Stimulated activated CD4-positive, alpha-beta T cell treated with anti-CD3 and anti-CD28 coated beads, Interleukin-1b, Interleukin-23, amount 100 ng/mL, for 48 hours (primary cell): ENCODE measurements at regions not wholly inside any gene's neighbourhood (a gene's known extent, or its start where the extent isn't known, plus 50 kb on each side); places are given as distances from the start of the nearest gene placed in this dataset.
A peak's percentile ranks its signal among the peaks of the same experiment; 100 is the strongest.

Experiments
- DNase-seq: peaks from one replicate; pipeline ENCODE4 v3.0.0-alpha.2; 2020

DNA sequence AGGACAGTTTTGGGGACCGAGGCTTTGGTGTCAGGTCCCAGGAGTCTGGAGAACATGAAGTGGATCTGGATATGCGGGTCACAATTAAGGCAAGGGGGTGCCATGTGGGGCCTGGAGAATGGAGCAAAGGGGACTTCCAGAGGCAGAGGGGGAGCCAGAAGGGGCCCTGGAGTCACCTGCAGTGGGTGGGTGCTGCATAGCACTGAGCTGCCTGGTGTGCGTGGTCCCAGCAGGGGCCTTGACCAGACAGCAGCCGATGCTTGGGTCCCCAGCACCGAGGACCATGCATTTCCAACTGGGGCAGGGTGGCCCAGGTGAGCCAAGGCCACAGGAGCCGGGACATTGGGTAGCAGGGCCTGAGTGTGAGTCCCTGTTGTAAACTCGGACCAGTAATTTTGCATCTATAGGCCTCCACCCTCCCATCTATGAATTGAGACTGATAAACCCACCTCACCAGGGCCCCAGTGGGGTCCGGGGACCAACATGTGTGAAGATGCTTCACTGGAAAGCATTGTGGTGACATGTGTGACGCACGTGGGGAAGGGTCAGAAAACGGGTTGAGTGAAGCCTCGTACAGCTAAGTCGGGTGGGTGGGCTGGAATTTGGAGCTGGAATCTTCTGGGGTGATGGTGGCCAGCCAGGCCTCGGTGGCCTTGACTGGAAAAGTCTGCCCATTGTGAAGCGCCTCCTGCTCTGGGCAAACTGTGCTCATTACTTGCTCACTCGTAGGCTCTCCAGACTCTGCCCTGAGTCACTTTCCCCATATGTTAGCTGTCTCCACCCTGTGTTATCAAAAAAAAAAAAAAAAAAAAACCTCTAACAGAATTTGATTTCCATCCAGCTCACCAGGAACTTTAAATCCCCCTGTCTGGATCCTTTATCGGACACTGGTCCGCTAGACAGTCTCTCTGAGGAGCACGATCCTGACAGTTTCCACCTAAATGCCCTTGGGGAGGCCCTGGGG, 90.5 kb upstream of the ZNF469 start:
- DNase-seq: no peak

DNA sequence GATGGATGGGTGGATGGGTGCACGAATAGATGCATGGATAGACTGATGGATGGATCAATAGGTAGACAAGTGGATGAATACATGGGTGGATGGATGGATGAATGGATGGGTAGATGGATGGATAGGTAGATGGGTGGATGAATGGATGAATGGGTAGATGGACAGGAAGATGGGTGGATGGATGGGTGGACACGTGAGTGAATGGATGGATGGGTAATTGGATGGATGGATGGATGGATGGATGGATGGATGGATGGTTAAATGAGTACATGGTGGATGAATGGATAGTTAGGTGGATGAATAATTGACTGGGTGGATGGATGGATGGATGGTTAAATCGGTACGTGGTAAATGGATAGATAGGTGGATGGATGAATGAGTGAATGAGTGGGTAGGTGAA, 89.7 kb upstream of the ZNF469 start:
- DNase-seq: no peak

DNA sequence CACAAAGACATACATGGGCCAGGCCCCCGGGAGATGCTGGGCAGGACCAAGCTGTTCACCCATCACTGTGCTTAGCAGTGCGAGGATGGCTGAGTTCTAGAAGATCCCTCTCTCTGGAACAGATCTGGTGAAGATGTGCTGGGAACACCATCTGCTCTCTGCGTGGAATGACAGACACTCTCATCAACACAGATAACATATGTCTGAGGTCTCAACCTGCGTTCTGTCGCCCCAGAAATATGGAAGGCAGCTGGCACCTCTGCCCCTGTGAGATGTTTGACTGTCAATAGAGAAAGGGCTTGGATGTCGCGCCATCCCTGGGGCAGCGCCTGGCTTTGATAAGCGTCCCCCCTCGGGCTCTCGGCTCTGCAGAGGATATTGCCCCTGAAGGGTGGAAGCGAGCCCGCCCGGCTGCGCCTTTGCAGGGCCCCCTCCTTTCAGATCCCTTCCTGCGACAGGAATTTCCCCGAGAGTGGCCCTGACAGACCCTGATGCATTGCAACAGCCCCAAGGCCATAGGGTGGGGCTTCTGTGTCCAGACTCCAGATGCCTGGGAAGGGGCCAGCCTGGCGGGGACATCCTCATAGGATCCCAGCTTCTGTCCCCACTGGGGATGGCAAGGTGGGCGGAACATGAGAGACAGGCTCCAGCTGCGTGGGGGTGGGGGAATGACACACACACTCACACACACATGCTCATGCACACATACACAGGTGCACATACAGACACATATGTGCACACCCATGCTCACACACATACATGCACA, 86.9 kb upstream of the ZNF469 start:
- DNase-seq: no peak

DNA sequence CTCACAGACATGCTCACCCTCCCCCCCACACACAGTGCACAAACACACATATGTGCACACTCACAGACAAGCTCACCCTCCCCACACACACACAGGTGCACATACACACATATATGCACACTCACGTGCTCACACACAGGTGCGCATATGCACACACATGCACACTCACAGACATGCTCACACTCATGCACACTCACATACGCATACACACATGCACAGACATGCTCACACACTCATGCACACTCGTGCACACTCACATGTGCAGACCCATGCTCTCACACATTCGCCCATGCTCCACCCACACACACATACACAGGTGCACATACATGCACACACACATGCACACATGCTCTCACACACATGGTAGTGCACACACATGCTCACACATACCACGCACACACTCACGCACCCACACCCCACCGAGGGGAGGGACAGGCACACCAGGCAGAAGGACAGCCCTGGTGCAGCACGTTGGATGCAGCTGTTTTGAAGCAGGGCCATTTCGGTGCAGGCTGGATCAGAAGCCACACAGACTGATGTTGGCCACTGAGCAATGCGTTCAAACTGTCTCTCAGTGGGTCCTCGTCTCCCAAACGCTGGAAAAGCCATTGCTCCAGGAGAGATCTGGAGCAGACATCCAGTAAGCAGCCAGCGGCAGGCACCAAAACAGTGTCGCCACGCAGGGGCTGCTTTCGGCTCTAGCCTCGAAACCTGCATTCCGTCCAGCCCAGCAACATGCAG, 86.2 kb upstream of the ZNF469 start:
- no peak for DNase-seq

DNA sequence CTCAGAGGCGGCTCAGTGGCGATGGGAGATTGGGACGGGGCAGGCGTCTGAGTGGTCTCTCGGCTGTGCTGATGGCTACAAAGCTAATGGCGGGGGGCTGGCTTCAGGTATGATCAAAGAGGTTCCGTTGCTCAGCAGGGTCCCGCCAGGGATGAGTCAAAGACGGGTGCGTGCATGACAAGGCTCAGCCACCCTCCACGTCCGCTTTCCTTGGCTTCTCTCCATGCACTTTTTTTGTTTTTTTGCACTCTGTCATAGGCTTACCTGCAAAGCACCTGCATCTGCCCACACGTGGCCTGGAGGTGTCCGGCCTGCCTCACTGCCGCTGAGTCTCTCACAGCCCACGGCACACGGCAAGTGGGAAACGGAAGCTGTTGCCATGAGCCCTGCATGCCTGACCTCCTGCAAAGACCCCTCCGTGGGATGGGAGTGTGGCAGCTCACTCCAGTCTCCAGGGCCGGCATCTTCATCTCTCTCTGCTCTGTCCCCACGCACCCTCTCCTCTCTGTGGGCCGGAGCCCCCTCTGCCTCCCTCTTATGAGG, 85.5 kb upstream of the ZNF469 start:
- DNase-seq: no peak

DNA sequence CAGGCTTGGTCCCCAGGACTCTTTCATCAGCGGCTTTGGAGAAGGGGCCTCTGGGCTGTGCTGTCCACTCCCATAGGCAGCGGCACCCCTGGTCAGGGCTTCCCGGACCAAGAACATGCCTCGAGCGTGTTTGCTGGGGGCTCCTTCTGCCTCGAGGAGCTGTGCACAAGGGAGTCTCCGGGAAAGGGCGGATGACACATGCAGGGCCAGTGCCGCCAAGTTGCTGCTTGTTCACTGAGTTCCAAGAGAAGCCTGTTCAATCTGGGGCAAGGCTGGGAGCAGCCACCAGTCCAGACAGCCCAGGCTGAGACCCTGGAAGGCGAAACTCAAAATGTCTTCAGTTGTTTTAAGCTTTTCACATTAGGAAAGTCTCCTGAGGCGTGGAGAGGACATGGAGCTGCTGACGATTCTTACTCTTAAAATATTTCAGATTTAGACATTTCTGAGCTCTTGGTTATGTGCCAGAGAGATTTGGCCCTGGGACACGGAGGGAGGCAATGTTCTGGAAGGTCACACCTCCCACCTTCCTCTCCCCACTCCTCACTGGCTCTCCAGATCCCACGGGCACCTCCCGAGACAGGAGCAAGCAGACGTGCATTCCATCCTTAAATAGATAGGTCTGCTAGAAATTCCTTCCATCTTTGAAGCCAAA, 84.5 kb upstream of the ZNF469 start:
- DNase-seq: no peak

DNA sequence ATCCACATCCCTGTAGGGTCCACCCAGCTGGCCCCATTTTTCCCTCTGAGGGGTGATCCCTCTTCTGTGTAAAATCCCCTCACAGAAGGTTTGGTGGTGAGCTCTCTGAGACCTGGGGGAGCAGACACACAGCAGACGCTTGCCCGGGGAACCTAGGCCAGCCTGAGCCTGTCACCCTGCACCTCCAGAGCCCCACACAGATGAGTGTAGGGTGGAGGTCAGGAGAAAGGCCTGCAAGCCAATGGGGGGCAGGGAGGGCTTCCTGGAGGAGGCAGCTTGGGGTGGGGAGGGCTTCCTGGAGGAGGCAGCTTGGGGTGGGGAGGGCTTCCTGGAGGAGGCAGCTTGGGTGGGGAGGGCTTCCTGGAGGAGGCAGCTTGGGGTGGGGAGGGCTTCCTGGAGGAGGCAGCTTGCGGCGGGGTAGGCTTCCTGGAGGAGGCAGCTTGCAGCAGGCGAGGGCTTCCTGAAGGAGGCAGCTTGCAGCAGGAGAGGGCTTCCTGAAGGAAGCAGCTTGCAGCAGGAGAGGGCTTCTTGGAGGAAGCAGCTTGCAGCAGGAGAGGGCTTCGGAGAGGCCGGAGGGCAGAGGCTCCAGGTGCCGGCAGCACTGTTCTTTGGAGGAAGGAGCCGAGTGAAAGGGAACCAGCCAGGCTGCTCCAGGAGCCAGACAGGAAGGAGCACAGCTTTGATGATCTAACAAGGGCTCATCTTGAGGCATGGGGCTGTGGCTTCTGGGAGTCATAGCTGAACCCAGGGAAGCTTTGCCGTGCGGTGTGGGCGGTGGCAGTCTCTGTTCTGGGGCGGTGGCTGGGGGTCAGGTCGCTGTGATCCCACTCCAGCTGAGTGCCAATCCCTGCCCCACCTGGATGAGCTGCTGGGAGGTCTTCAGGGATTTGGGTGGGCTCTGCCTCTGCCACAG, 83.7 kb upstream of the ZNF469 start:
- DNase-seq: peak; percentile 13

DNA sequence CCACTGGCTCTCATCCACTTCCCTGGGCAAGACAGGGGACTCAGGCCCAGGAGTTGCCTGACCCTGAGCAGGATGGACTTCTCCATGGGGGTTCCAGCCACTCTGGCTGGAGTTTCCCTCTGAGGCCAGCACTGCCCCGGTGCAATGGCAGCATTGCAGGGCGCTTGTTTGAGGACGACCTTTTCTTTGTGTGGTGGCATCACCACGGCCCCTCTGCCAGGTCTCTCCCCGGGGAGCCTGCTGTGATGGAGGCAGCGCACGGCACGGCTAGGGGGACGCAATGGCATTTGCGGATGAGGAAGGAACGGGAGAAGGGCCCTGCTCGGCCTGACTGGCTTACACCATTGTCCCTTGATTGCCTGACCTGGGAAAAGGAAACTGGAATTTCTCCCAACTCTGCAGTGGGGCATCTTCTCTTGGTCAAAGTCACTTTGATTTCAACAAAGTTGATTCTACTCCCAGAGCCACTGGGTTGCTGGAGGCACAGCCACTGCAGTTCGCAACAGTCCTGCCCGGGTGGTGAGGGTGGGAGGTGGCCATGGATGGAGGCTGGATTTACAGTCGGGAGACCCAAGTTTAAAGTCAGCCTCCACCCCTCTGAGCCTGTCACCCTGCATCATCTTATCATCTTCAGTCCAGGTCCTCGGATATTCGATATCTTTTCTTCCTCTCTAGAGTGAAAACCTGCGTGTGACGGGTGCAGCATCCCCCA, 82.9 kb upstream of the ZNF469 start:
- no peak for DNase-seq

DNA sequence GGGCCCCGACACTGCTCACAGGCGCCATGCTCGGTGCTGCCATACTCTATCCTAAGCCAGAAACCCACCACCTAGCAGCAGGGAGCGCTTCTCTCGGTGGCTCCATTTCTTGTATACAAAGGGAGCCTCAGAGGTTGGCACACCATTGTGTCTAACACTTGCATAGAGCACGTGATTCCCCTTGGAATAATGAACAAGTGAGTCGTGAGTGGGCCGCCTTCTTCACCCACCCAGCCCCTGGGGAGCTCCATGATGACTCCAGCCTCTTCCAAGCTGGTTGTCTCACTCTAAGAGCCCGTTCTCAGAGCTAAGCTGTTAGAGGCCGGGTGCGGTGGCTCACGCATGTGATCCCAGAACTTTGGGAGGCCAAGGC, 82.3 kb upstream of the ZNF469 start:
- DNase-seq: no peak

DNA sequence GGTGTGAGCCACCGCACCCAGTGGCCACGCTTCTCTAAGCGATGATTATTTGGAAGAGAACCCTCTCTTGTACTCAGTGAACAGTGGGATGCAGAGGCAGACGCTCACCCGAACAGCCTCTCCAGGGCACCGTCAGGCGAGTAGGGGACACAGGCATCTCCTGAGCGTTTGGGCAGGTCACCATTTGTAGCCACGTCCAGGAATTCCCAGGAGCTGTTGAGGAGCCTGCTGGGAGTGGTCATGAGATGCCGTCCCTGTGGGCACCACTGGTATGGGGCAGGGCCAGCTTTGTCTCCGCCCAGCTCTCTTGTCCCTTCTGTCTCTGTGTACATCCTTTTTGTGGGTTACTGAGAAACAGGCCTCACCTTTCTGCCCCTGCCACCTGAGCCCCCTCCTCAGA, 81.3 kb upstream of the ZNF469 start:
- DNase-seq: no peak

DNA sequence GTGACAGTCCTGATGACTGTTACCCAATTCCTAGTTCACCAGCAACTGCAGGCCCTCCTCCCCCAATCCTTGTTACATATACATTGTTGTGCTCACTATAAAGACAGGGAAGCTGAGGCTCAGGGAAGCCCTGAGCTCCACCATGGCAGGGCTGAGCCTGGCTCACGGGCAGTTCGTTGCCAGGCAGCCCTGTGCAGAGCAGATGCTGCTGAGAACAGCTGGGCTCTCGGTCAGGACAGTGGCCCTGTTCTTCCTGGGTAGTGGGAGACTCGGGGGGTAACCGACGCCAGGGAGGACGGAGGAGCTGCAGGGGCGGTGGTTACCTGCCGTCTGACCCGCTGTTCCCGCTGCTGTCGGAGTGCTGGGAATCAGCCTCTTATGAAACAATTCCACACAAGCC, 80.9 kb upstream of the ZNF469 start:
- no peak for DNase-seq

DNA sequence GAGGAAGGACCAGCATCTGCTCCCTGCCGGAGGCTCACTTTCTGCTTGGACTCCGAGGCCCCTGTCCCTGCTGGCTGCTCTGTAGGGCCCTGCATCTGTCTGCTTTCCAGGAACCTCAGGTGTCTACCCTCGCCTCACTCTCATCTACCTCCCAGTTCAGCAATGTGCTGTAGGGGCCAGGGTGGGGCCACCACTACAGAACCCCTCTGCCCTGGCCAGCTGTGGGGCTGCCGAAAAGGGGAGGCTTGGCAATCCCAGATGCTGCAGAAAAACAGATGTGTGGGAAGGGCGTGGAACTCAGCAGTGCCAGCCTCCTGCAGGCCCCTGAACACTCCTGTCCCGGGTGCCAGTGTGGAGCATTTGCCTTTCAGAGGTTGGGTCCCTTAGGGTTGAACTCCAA, 80.1 kb upstream of the ZNF469 start:
- DNase-seq: no peak

DNA sequence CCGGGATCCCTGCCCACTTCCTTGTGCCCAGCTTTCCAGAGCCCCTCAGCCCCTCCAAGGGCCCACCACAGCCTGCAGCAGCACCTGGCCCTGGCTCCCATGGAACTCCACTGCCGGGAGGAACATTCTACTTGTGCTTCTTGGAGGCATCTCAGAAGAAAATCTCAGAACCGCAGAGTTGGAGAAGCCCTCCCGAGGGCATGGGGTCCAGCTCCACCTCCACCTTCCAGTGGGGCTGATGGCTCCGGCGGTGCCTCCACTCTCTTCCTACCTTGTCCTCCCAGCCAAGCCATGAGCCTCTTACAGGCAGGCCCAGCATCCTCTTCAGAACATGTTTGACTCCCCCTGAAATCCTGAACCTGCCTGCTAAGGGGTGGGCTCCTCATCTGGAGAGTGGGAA, 79.4 kb upstream of the ZNF469 start:
- DNase-seq: no peak

DNA sequence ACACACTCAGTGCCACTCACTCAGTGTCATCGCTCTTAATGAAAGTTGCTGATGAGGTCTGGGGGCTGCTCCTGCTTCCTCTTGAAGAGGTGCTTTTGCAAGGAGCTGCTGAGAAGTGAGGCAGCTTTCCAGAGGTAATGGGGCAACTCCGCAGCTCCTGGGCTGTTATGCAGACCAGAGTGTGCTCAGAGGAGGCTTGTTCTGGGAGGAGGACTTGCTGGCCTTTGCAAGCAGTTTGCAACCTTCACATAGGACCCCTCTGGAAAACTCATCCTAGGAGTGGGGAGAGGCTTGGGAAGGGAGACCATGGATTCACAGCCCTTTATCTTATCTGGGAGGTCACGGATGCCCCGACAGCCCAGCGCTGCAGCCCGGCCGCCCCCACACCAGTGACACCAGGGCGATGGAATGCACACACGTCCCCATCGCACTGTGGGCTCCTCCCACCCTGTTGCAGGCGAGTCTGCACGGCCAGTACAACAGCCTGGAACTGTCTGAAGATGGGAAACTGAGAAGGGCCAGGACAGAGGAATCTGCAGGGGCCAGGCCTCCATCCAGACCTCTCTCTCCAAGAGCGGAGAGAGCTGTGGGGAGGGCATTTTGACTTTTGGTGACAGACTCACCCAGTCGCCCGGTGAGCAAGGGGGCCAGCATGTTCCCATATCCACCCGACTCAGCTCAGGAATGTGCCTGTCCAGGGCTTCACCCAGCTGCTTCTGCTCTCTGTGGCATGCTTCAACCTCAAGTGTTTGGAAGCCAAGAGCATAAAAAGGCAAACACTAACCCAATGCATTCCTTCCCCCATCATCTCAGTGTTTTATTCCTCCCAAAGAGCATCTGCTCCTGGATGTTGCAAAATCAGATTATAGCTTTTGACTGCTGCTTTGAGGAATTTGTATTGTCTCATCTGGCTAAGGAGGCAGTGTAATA, 78.6 kb upstream of the ZNF469 start:
- DNase-seq: no peak

DNA sequence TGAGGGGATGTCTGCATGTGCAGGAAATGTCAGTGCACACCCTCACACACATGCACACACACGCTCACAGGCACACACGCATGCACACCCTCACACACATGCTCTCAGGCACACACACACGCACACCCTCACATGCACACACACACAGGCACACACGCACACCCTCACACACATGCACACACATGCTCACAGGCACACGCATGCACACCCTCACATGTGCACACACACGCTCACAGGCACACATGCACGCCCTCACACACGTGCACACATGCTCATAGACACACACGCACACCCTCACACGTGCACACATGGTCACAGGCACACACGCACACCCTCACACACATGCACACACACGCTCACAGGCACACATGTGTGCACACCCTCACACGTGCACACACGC, 77.6 kb upstream of the ZNF469 start:
- DNase-seq: no peak

DNA sequence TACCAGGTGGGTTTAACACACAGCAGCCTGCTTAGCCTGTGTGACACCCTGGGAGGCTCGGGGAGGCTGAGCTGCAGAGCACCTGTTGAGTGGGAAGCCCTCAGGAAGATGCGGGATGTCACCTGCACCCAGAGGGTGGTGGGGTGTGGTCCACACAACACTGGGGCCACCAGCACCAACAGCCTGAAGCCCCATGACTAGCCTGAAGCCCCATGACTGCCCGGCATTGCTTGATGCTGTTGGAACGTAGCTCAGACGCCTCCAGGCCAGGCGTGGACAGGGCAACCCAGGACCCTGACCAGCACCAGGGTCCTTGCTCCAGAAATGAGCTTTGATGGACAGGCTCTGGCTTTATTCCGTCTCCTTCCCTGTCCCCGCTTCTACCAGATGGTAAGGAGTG, 76.3 kb upstream of the ZNF469 start:
- DNase-seq: no peak

DNA sequence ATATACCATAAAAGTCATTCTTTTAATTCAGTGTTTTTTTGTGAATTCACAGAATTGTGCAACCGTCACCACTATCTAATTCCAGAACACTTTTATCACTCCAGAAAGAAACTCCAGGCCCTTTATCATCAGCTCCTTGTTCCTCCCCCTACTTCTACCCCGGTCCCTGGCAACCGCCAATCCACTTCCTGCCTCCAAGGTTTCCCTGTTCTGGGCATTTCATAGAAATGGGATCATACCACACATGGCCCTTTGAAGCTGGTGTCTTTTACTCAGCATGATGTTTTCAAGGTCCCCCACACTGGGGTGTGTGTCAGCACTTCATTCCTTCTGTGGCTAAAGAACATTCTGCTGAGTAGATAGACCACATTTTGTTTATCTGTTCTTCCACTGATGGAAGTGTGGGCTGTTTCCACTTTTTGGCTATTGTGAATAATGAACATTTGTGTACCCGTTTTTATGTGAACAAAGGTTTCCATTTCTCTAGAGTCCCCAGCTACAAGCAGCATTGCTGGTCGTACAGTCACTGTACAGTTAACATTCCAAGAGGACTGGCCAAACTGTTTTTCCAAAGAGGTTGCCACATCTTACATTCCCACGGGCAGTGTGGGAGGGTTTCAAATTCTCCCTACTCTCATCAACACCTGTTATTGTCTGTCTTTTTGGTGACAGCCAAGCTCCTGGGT, 75.8 kb upstream of the ZNF469 start:
- DNase-seq: no peak

DNA sequence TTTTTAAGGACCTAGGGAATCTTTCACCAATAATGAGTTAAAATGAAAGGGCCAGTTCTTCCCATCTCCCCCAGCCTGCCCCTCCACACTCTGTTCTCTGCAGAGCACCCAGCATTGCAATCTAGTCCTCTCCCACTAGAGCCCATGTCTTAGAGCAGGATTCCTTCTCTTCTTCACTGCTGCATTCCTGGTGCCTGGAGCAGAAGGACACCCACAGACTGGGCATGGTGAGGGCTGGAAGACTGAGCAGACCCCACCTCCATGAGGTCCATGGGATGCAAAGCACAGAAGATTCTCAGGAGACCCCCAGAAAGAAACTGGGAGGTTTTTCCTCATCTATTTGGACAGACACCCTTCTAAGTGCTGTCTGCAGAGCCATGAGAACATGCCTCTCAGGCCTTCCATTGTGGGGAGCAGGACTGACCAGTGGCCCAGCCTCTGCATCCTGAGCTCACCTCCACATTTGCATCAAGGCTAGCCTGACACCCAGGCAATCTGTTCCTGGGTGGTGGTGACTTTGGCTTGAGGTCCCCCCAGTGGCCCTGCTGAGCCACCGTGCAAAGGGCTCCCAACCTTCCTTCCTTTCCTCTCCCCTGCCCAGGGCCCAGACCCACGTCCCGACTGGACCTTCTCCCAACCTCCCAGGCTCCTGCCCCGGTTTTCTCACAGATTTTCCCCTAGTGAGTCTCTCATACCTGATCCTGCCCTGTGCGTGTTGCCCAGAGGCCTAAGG, 74.2 kb upstream of the ZNF469 start:
- no peak for DNase-seq
